Endothelial cell of umbilical vein (primary cell): ENCODE measurements at regions not wholly inside any gene's neighbourhood (a gene's known extent, or its start where the extent isn't known, plus 50 kb on each side); places are given as distances from the start of the nearest gene placed in this dataset.

Experiments
- GATA2 ChIP-seq: IDR thresholded peaks from 2 replicates; pipeline ENCODE4 v1.7.0; 2011; ENCODE audit warnings: low read depth, mild to moderate bottlenecking, moderate library complexity, mixed read lengths, low read length; ENCODE audit not compliant: insufficient read length, insufficient read depth
- JUN ChIP-seq: IDR thresholded peaks from 2 replicates; pipeline ENCODE4 v1.6.1; 2011; ENCODE audit warnings: borderline replicate concordance, low read depth; ENCODE audit not compliant: insufficient read length, insufficient read depth
- TF ChIP-seq, protein P1 (sequence below), 2 donors: IDR thresholded peaks; 1 replicate in 1 of 2; 2 replicates in 1 of 2; pipeline ENCODE4 v1.5.1; 2011; ENCODE audit warnings: low read length in 2 of 2, mild to moderate bottlenecking in 2 of 2, moderate library complexity in 2 of 2, control low read depth in 1 of 2, inconsistent platforms in 1 of 2, low read depth in 1 of 2; ENCODE audit not compliant: insufficient read depth in 1 of 2; ENCODE audit errors: extremely low read depth in 1 of 2

GRCh38 chr22:26906464-26906863 is 249.1 kb downstream of the MIAT start:
- TF ChIP-seq, protein P1, sequence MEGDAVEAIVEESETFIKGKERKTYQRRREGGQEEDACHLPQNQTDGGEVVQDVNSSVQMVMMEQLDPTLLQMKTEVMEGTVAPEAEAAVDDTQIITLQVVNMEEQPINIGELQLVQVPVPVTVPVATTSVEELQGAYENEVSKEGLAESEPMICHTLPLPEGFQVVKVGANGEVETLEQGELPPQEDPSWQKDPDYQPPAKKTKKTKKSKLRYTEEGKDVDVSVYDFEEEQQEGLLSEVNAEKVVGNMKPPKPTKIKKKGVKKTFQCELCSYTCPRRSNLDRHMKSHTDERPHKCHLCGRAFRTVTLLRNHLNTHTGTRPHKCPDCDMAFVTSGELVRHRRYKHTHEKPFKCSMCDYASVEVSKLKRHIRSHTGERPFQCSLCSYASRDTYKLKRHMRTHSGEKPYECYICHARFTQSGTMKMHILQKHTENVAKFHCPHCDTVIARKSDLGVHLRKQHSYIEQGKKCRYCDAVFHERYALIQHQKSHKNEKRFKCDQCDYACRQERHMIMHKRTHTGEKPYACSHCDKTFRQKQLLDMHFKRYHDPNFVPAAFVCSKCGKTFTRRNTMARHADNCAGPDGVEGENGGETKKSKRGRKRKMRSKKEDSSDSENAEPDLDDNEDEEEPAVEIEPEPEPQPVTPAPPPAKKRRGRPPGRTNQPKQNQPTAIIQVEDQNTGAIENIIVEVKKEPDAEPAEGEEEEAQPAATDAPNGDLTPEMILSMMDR (IDR thresholded peaks at IDR 0.05; ENCODE audit: extremely low read depth in 1 of 2, insufficient read depth in 1 of 2, low read depth in 1 of 2, low read length in 2 of 2), result no peak
- TF ChIP-seq JUN, result no peak
- TF ChIP-seq GATA2, result no peak
